ENCODE measurements at regions not wholly inside any gene's neighbourhood (a gene's known extent, or its start where the extent isn't known, plus 50 kb on each side); places are given as distances from the start of the nearest gene placed in this dataset.
"Not testable (repeated sequence)": the region's sequence is repeated elsewhere in the genome, so short reads cannot be mapped to it uniquely, and the experiment has no call there.

- no peaks in the 10 kb centered on the region for H3K9me3 ChIP-seq (ENCODE audit: low read depth, low read length)
- DNase-seq (ENCODE audit: low read depth, low spot score): no peak
- H3K9ac ChIP-seq (ENCODE audit: insufficient read length): no peak overlapping the region
- TF ChIP-seq POLR2AphosphoS5 (IDR thresholded peaks at IDR 0.05; ENCODE audit: borderline replicate concordance, low read depth, low read length): no peak
- no peak for TF ChIP-seq EZH2 (IDR thresholded peaks at IDR 0.05)
- no peak for TF ChIP-seq FOXP2 (optimal IDR thresholded peaks at IDR 0.05; ENCODE audit: control extremely low read depth, extremely low read length, insufficient read depth)
- no peak overlapping the region for H3K4me3 ChIP-seq
- no peak overlapping the region for H3K27ac ChIP-seq
- no peaks in the 10 kb centered on the region for H3K36me3 ChIP-seq (ENCODE audit: insufficient read depth, low read length)
These were observed 183.5 kb upstream of the CAND1 start for GRCh38 chr12:67085699-67086098.

GRCh38 chr12:67086116-67086515, 183.0 kb upstream of the CAND1 start:
- H3K4me3 ChIP-seq: no peak overlapping the region
- H3K9me3 ChIP-seq (ENCODE audit: low read depth, low read length): no peaks in the 10 kb centered on the region
- H3K27ac ChIP-seq: no peak overlapping the region
- no peak overlapping the region for H3K9ac ChIP-seq (ENCODE audit: insufficient read length)
- DNase-seq (ENCODE audit: low read depth, low spot score): no peak
- TF ChIP-seq POLR2AphosphoS5 (IDR thresholded peaks at IDR 0.05; ENCODE audit: borderline replicate concordance, low read depth, low read length): no peak
- no peak for TF ChIP-seq FOXP2 (optimal IDR thresholded peaks at IDR 0.05; ENCODE audit: control extremely low read depth, extremely low read length, insufficient read depth)
- no peak for TF ChIP-seq EZH2 (IDR thresholded peaks at IDR 0.05)
- no peaks in the 10 kb centered on the region for H3K36me3 ChIP-seq (ENCODE audit: insufficient read depth, low read length)

DNA sequence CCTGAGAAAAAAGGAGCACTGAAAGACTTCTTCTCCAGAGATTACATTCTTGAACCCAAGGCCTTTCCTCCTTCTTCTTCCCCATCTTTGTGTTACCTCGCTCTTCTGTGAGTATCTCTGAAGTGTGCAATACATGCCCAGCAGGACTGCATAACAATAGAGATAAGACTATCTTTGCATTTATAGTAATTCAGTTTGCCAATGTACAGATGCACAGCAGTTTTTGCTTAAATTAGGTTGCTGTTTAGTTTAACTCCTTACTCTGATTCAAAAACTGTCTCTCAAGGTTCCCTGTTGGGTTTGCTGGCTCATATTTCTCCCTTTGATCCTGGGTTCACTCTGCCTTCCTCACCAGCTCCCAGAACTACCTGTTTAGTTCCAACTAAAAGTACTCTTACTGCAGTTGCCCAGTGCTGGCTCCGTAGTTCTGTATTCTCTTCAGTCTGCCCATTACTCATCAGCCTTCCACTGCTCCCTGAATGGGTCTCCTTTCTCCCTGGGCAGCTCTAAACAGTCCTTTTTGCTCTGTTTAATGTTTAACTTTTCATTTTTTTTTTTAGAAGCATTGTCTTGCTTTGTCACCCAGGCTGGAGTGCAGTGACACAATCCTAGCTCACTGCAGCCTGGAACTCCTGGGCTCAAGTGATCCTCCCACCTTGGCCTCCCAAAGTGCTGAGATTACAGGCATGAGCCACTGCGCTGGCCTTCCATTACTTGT, 180.6 kb upstream of the CAND1 start:
- Histone ChIP-seq H3K4me3 (no peak overlapping the region), H3K9me3 (ENCODE audit: low read depth, low read length) (no peaks in the 10 kb centered on the region), H3K36me3 (ENCODE audit: insufficient read depth, low read length) (no peaks in the 10 kb centered on the region), H3K9ac (ENCODE audit: insufficient read length) (no peak overlapping the region), H3K27ac (no peak overlapping the region)
- DNase-seq (ENCODE audit: low read depth, low spot score): no peak
- TF ChIP-seq POLR2AphosphoS5 (IDR thresholded peaks at IDR 0.05; ENCODE audit: borderline replicate concordance, low read depth, low read length) (no peak), EZH2 (IDR thresholded peaks at IDR 0.05) (no peak), FOXP2 (optimal IDR thresholded peaks at IDR 0.05; ENCODE audit: control extremely low read depth, extremely low read length, insufficient read depth) (no peak)

DNA sequence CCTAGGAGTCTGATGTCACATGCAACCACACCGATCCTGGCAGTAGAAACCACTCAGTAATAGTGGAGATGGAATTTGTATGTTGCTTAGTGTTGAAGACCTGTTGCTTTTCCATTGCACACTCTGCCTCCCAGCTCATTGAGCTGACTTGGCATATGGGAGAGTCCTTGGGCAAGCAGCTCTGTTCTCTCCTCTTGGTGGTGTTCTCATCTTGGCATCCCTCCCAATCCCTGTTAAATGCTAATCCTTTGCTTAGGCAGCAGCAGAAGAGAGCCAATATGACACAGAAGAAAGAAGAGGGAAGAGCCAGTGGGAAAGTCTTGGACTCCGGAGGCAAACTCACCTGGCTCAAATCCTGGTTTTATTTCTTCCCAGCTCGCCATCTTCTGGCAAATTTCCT, 178.0 kb upstream of the CAND1 start:
- no peaks in the 10 kb centered on the region for H3K36me3 ChIP-seq (ENCODE audit: insufficient read depth, low read length)
- no peak overlapping the region for H3K4me3 ChIP-seq
- no peak for TF ChIP-seq FOXP2 (optimal IDR thresholded peaks at IDR 0.05; ENCODE audit: control extremely low read depth, extremely low read length, insufficient read depth)
- no peak for TF ChIP-seq EZH2 (IDR thresholded peaks at IDR 0.05)
- no peak overlapping the region for H3K9ac ChIP-seq (ENCODE audit: insufficient read length)
- DNase-seq (ENCODE audit: low read depth, low spot score): no peak
- H3K9me3 ChIP-seq (ENCODE audit: low read depth, low read length): no peaks in the 10 kb centered on the region
- no peak overlapping the region for H3K27ac ChIP-seq

DNA sequence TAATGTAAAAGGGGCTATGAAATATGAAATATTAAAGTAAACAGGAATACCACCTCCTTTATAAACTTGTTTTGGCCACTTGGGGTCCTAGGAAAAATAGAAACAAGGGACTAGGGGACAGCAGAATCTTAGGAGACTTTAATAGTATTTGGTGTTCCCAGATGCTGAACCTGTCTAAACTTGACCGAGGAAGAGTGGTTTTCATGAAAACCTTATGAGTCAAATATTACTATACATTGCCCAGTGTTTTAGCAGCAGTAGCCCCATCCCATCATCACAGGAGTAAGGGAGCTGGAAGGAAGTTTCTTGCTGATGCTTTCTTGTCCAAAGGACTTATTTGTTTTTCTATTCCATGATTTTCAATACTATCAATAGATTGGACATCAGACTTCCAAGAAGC, 177.5 kb upstream of the CAND1 start:
- no peak overlapping the region for H3K27ac ChIP-seq
- DNase-seq (ENCODE audit: low read depth, low spot score): no peak

GRCh38 chr12:67092934-67093333, 176.2 kb upstream of the CAND1 start:
- H3K36me3 ChIP-seq (ENCODE audit: insufficient read depth, low read length); H3K9ac ChIP-seq (ENCODE audit: insufficient read length); H3K9me3 ChIP-seq (ENCODE audit: low read depth, low read length); H3K27ac ChIP-seq; DNase-seq (ENCODE audit: low read depth, low spot score); H3K4me3 ChIP-seq: not testable (repeated sequence)

More for the DNA sequence above, 177.5 kb upstream of the CAND1 start:
- no peak for TF ChIP-seq FOXP2 (optimal IDR thresholded peaks at IDR 0.05; ENCODE audit: control extremely low read depth, extremely low read length, insufficient read depth)
- TF ChIP-seq EZH2 (IDR thresholded peaks at IDR 0.05): no peak
- no peak for TF ChIP-seq POLR2AphosphoS5 (IDR thresholded peaks at IDR 0.05; ENCODE audit: borderline replicate concordance, low read depth, low read length)
- no peaks in the 10 kb centered on the region for H3K36me3 ChIP-seq (ENCODE audit: insufficient read depth, low read length)
- H3K9ac ChIP-seq (ENCODE audit: insufficient read length): no peak overlapping the region
- no peaks in the 10 kb centered on the region for H3K9me3 ChIP-seq (ENCODE audit: low read depth, low read length)
- H3K4me3 ChIP-seq: no peak overlapping the region

DNA sequence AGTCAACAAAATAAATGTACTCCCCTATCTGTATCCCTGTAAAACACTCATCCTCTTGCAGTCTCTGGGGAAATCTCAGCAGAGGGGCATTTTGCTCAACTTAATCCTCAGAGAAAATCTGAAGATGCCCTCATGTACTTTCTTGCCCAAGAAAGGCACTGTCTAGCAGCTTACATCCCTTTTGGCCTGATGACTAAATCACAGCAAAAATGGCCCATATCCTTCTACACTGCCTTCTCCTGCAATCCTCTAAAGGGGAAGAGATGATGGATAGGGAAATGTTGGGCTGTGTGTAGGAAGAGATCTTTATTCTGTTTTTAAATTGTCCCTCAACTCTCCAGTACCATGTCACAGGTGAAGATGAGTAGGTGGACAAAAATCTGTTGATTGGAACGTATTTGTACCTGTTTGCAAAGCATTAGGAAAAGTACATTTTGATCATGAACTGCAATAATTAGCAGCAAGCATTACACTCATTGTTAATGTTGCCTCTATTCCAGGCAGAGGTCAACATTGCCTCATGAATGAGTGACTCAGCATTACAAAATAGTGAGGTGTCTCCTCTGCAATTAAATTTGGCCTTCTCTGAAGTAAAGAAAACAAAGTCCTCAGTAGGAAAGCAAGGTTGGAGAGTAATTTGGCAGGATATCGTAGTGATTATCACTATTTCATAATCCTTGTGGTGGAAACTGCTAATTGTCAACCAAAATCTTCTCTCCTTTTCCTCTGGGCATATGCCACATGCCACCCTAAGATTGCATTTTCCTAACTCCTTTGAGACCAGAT, 172.4 kb upstream of the CAND1 start:
- no peak for DNase-seq (ENCODE audit: low read depth, low spot score)
- no peak overlapping the region for H3K27ac ChIP-seq
- TF ChIP-seq POLR2AphosphoS5 (IDR thresholded peaks at IDR 0.05; ENCODE audit: borderline replicate concordance, low read depth, low read length): no peak
- H3K36me3 ChIP-seq (ENCODE audit: insufficient read depth, low read length): no peaks in the 10 kb centered on the region
- no peaks in the 10 kb centered on the region for H3K9me3 ChIP-seq (ENCODE audit: low read depth, low read length)
- H3K4me3 ChIP-seq: no peak overlapping the region
- H3K9ac ChIP-seq (ENCODE audit: insufficient read length): no peak overlapping the region

DNA sequence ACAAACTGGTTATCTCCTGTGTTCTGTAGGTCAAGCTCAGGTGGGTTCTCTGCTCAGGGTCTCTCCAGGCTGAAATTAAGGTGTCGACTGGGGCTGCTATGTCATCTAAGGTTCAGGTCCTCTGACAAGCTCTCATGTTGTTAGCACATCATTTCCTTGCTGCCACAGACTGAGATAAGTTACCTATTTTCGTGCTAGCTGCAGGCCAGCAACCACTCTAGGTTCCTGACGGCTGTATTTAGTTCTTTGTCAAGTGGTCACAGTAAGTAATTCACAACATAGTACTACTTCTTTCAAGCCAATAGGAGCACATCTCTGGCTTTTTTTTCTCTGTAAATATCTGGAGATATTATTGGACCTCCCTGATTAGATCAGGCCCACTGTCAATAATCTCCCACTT, 169.3 kb upstream of the CAND1 start:
- H3K4me3 ChIP-seq: no peak overlapping the region
- no peak overlapping the region for H3K9ac ChIP-seq (ENCODE audit: insufficient read length)
- no peaks in the 10 kb centered on the region for H3K9me3 ChIP-seq (ENCODE audit: low read depth, low read length)
- no peak overlapping the region for H3K27ac ChIP-seq
- H3K36me3 ChIP-seq (ENCODE audit: insufficient read depth, low read length): no peaks in the 10 kb centered on the region
- DNase-seq (ENCODE audit: low read depth, low spot score): no peak
- TF ChIP-seq POLR2AphosphoS5 (IDR thresholded peaks at IDR 0.05; ENCODE audit: borderline replicate concordance, low read depth, low read length) (no peak), FOXP2 (optimal IDR thresholded peaks at IDR 0.05; ENCODE audit: control extremely low read depth, extremely low read length, insufficient read depth) (no peak), EZH2 (IDR thresholded peaks at IDR 0.05) (no peak)

DNA sequence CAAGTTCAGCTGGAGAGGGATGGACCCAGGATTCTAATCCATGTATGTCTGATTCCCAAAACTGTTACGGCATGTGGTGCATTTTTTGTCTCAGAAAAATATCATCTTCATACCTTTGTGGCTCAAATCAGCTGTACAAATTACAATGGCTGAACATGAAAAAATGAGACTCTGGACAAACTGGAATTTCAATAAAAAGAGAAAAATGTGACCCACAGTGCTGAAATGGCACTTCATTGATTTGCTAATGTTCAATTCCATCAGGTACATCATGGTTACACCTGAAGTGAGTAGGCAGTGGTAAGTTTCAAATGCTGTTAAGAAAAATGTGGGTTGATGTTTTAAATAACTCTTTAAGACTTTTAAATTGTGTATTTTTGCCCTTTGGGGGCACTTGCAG, 165.6 kb upstream of the CAND1 start:
- Histone ChIP-seq H3K4me3 (no peak overlapping the region), H3K9me3 (ENCODE audit: low read depth, low read length) (no peaks in the 10 kb centered on the region; the same call in 1 of the 2 replicates), H3K27ac (no peak overlapping the region), H3K36me3 (ENCODE audit: insufficient read depth, low read length) (no peaks in the 10 kb centered on the region), H3K9ac (ENCODE audit: insufficient read length) (no peak overlapping the region)
- TF ChIP-seq EZH2 (IDR thresholded peaks at IDR 0.05) (no peak), POLR2AphosphoS5 (IDR thresholded peaks at IDR 0.05; ENCODE audit: borderline replicate concordance, low read depth, low read length) (no peak), FOXP2 (optimal IDR thresholded peaks at IDR 0.05; ENCODE audit: control extremely low read depth, extremely low read length, insufficient read depth) (no peak)
- DNase-seq (ENCODE audit: low read depth, low spot score): no peak

Data from SK-N-MC (cell line).